ENCODE measurements at regions not wholly inside any gene's neighbourhood (a gene's known extent, or its start where the extent isn't known, plus 50 kb on each side); places are given as distances from the start of the nearest gene placed in this dataset.

GRCh38 chr1:218634212-218634611, 289.1 kb downstream of the TGFB2 start:
- Histone ChIP-seq H2BK5ac (ENCODE audit: low read depth, low read length) (no peak overlapping the region), H3K79me1 (ENCODE audit: low read depth, low read length) (no peaks in the 10 kb centered on the region), H3K4me2 (ENCODE audit: insufficient read depth in 1 of 2, low read depth in 2 of 2, low read length in 2 of 2) (no peak overlapping the region), H2BK20ac (ENCODE audit: low read length) (no peak overlapping the region), H3K23ac (ENCODE audit: insufficient read length) (no peak overlapping the region), H2BK120ac (replicated peaks; ENCODE audit: low read depth, low read length) (no peak overlapping the region), H3K18ac (ENCODE audit: extremely low read depth, low read length) (no peak overlapping the region), H4K20me1 (replicated peaks in 1 of 2; ENCODE audit: control insufficient read depth in 1 of 2, insufficient read depth in 2 of 2, low read length in 2 of 2) (no peaks in the 10 kb centered on the region), H3K9me3 (ENCODE audit: insufficient read depth in 2 of 2, low read depth in 1 of 2, low read length in 1 of 2) (no peaks in the 10 kb centered on the region), H3K79me2 (ENCODE audit: control insufficient read depth in 1 of 2, insufficient read depth in 2 of 2, low read length in 2 of 2) (no peaks in the 10 kb centered on the region), H3K4me3 (ENCODE audit: extremely low read depth in 1 of 4, insufficient read depth in 2 of 4, low read depth in 3 of 4, low read length in 4 of 4) (no peak overlapping the region), H2BK12ac (ENCODE audit: low read depth, low read length) (no peak overlapping the region), H3K27me3 (replicated peaks in 1 of 4; ENCODE audit: control insufficient read depth in 3 of 4, extremely low read depth in 1 of 4, insufficient read depth in 3 of 4, low read length in 3 of 4) (no peaks in the 10 kb centered on the region), H4K5ac (ENCODE audit: insufficient read length, low read depth, low read length) (no peak overlapping the region), H4K91ac (replicated peaks; ENCODE audit: insufficient read length, low read length) (no peak overlapping the region), H3K36me3 (ENCODE audit: control insufficient read depth in 2 of 4, insufficient read depth in 4 of 4, low read length in 3 of 4) (no peaks in the 10 kb centered on the region), H3K14ac (ENCODE audit: insufficient read length) (no peak overlapping the region), H2BK15ac (ENCODE audit: low read length) (no peak overlapping the region), H2AFZ (ENCODE audit: low read length) (no peak overlapping the region), H3K56ac (replicated peaks; ENCODE audit: insufficient read length, low read depth, low read length) (no peak overlapping the region), H3K27ac (ENCODE audit: low read depth, low read length) (no peak overlapping the region), H3K23me2 (ENCODE audit: low read depth, low read length) (no peaks in the 10 kb centered on the region), H3K9ac (replicated peaks in 1 of 4; ENCODE audit: extremely low read depth in 1 of 4, low read depth in 3 of 4, low read length in 3 of 4) (no peak overlapping the region), H3K4me1 (replicated peaks in 1 of 4; ENCODE audit: control insufficient read depth in 3 of 4, insufficient read depth in 4 of 4, low read length in 3 of 4) (peaks cover 0 to 5% (median 1%) of the 10 kb centered on the region in 4 experiments; a peak in 3 of 7 replicates), H3K4ac (replicated peaks; ENCODE audit: insufficient read length, low read depth, low read length) (no peak overlapping the region), H2AK5ac (ENCODE audit: low read depth, low read length) (no peak overlapping the region), H4K8ac (ENCODE audit: extremely low read depth, insufficient read depth, low read length) (no peak overlapping the region)
- ChIA-PET CTCF (ENCODE audit: partially characterized antibody) (no interaction called here), POLR2A (ENCODE audit: partially characterized antibody) (no interaction called here)
- WGBS, 2 experiments (ENCODE audit: extremely low coverage in 1 of 2, insufficient coverage in 1 of 2, insufficient read length in 1 of 2, insufficient replicate concordance in 2 of 2, low coverage in 1 of 2, low lambda C conversion rate in 2 of 2, missing lambda C conversion rate in 1 of 2): 92% methylated on average over 4 of the region's 4 CpGs; no CpG with 5 or more reads in 1 of the 2 experiments
- FAIRE-seq: no peak
- DNase-seq (ENCODE audit: low read depth in 1 of 2, low spot score in 2 of 2): no peak
- TF ChIP-seq SUZ12 (IDR thresholded peaks at IDR 0.05; ENCODE audit: low read length) (no peak), ATF3 (IDR thresholded peaks at IDR 0.05; ENCODE audit: insufficient read depth, low read depth, low read length) (no peak), KDM4A (IDR thresholded peaks at IDR 0.05; ENCODE audit: low read depth, low read length, severe bottlenecking) (no peak), RFX5 (IDR thresholded peaks at IDR 0.05; ENCODE audit: borderline replicate concordance, low read depth, low read length) (no peak), RNF2 (IDR thresholded peaks at IDR 0.05; ENCODE audit: borderline replicate concordance, low read depth, low read length, missing control alignments, poor library complexity, severe bottlenecking) (no peak), USF2 (IDR thresholded peaks at IDR 0.05; ENCODE audit: low read length) (no peak), FOSL1 (IDR thresholded peaks at IDR 0.05; ENCODE audit: insufficient read depth, low read depth, low read length) (no peak), RAD21 (IDR thresholded peaks at IDR 0.05 in 1 of 2, conservative IDR thresholded peaks at IDR 0.05 in 1 of 2; ENCODE audit: low read depth in 2 of 2, low read length in 2 of 2) (no peak), EZH2 (IDR thresholded peaks at IDR 0.05; ENCODE audit: low read depth, low read length, severe bottlenecking) (no peak), CHD1 (IDR thresholded peaks at IDR 0.05; ENCODE audit: low read depth, low read length) (no peak), RBBP5 (IDR thresholded peaks at IDR 0.05; ENCODE audit: borderline replicate concordance, low read depth, low read length) (no peak), BRCA1 (IDR thresholded peaks at IDR 0.05; ENCODE audit: low read depth, low read length) (no peak)
